H9 (cell line): ENCODE measurements at regions not wholly inside any gene's neighbourhood (a gene's known extent, or its start where the extent isn't known, plus 50 kb on each side); places are given as distances from the start of the nearest gene placed in this dataset.

Experiments used
- DNase-seq: peaks from one replicate; pipeline ENCODE4 v3.0.0-alpha.2; 2017
- H2AFZ ChIP-seq: one replicate; pipeline ENCODE4 v1.6.1; 2013; ENCODE audit warnings: mild to moderate bottlenecking, low read length, control low read depth, moderate library complexity
- H2AK5ac ChIP-seq: 2 replicates; pipeline ENCODE4 v1.6.1; 2013; ENCODE audit warnings: low read length, control low read depth, mixed read lengths; ENCODE audit not compliant: insufficient read length
- H2BK120ac ChIP-seq: one replicate; pipeline ENCODE4 v1.6.1; 2013; ENCODE audit warnings: low read depth, mild to moderate bottlenecking, low read length, control low read depth, inconsistent platforms; ENCODE audit not compliant: poor library complexity, severe bottlenecking
- H2BK12ac ChIP-seq: 2 replicates; pipeline ENCODE4 v1.6.1; 2013; ENCODE audit warnings: low read length, control low read depth, mixed read lengths, low read depth; ENCODE audit not compliant: insufficient read length
- H2BK15ac ChIP-seq: 2 replicates; pipeline ENCODE4 v1.6.1; 2013; ENCODE audit warnings: low read depth, low read length, control low read depth
- H2BK20ac ChIP-seq: one replicate; pipeline ENCODE4 v1.6.1; 2013; ENCODE audit warnings: low read depth, mild to moderate bottlenecking, low read length, control low read depth, inconsistent platforms; ENCODE audit not compliant: poor library complexity, severe bottlenecking
- H2BK5ac ChIP-seq: 2 replicates; pipeline ENCODE4 v1.6.1; 2013; ENCODE audit warnings: low read length, control low read depth, mixed read lengths; ENCODE audit not compliant: insufficient read length
- H3K14ac ChIP-seq: 2 replicates; pipeline ENCODE4 v1.6.1; 2013; ENCODE audit warnings: low read length, control low read depth; ENCODE audit not compliant: insufficient read depth
- H3K18ac ChIP-seq: 2 replicates; pipeline ENCODE4 v1.6.1; 2013; ENCODE audit warnings: low read depth, mild to moderate bottlenecking, mixed read lengths, low read length, control low read depth; ENCODE audit not compliant: insufficient read length
- H3K23ac ChIP-seq: 2 replicates; pipeline ENCODE4 v1.6.1; 2013; ENCODE audit warnings: low read length, control low read depth, mixed read lengths, low read depth; ENCODE audit not compliant: insufficient read length
- H3K23me2 ChIP-seq: 2 replicates; pipeline ENCODE4 v1.6.1; 2013; ENCODE audit warnings: low read depth, mild to moderate bottlenecking, mixed read lengths, low read length, control low read depth; ENCODE audit not compliant: insufficient read length, poor library complexity, severe bottlenecking
- H3K27ac ChIP-seq: 2 replicates; pipeline ENCODE4 v1.5.1; 2013; ENCODE audit warnings: low read length, control low read depth, mixed read lengths, low read depth; ENCODE audit not compliant: insufficient read length
- H3K27me3 ChIP-seq: 2 replicates; pipeline ENCODE4 v1.6.1; 2013; ENCODE audit warnings: low read length, control low read depth, inconsistent platforms; ENCODE audit not compliant: insufficient read depth
- H3K4ac ChIP-seq: 2 replicates; pipeline ENCODE4 v1.6.1; 2013; ENCODE audit warnings: low read depth, mild to moderate bottlenecking, control low read depth, inconsistent platforms, low read length, moderate library complexity
- H3K4me1 ChIP-seq: 2 replicates; pipeline ENCODE4 v1.6.1; 2013; ENCODE audit warnings: low read length, control low read depth, inconsistent platforms; ENCODE audit not compliant: insufficient read depth
- H3K4me2 ChIP-seq: 2 replicates; pipeline ENCODE4 v1.6.1; 2013; ENCODE audit warnings: low read length, control low read depth, mixed read lengths; ENCODE audit not compliant: insufficient read length, insufficient read depth
- H3K56ac ChIP-seq: 2 replicates; pipeline ENCODE4 v1.6.1; 2013; ENCODE audit warnings: low read depth, mild to moderate bottlenecking, mixed read lengths, low read length, control low read depth; ENCODE audit not compliant: insufficient read length
- H3K79me1 ChIP-seq: 2 replicates; pipeline ENCODE4 v1.6.1; 2013; ENCODE audit warnings: low read depth, mild to moderate bottlenecking, moderate library complexity, low read length, control low read depth, inconsistent platforms; ENCODE audit not compliant: insufficient read depth, poor library complexity, severe bottlenecking
- H3K79me2 ChIP-seq: 2 replicates; pipeline ENCODE4 v1.6.1; 2013; ENCODE audit warnings: low read length, control low read depth, inconsistent platforms; ENCODE audit not compliant: insufficient read depth
- H3K9ac ChIP-seq: 2 replicates; pipeline ENCODE4 v1.6.1; 2013; ENCODE audit warnings: low read length, control low read depth, mixed read lengths; ENCODE audit not compliant: insufficient read length; ENCODE audit errors: extremely low read depth
- H3K9me3 ChIP-seq: one replicate; pipeline ENCODE4 v1.6.1; 2013; ENCODE audit warnings: low read depth, low read length, inconsistent platforms; ENCODE audit not compliant: control insufficient read depth
- H3T11ph ChIP-seq: one replicate; pipeline ENCODE4 v1.6.1; 2013; ENCODE audit warnings: mild to moderate bottlenecking, low read length, control low read depth, inconsistent platforms
- H4K20me1 ChIP-seq: one replicate; pipeline ENCODE4 v1.6.1; 2013; ENCODE audit not compliant: control insufficient read depth, insufficient read length, insufficient read depth
- H4K5ac ChIP-seq: 2 replicates; pipeline ENCODE4 v1.6.1; 2013; ENCODE audit warnings: low read depth, mild to moderate bottlenecking, mixed read lengths, low read length, control low read depth; ENCODE audit not compliant: insufficient read length
- H4K8ac ChIP-seq: replicated peaks from 2 replicates; pipeline ENCODE4 v1.6.1; 2013; ENCODE audit warnings: low read length, control low read depth, mixed read lengths, low read depth; ENCODE audit not compliant: insufficient read length
- H4K91ac ChIP-seq: 2 replicates; pipeline ENCODE4 v1.6.1; 2013; ENCODE audit warnings: low read depth, mild to moderate bottlenecking, moderate library complexity, mixed read lengths, low read length, control low read depth; ENCODE audit not compliant: insufficient read length
- H3K27ac Mint-ChIP-seq, 3 experiments: 2 replicates in 2 of 3; 3 replicates in 1 of 3; pipeline ENCODE4 v1.8.0; 2020 to 2021; ENCODE audit warnings: mixed read lengths in 3 of 3, mild to moderate bottlenecking in 1 of 3, moderate library complexity in 1 of 3
- H3K27me3 Mint-ChIP-seq: 2 replicates; pipeline ENCODE4 v1.8.0; 2021; ENCODE audit warnings: low read depth, mild to moderate bottlenecking, moderate library complexity, mixed read lengths
- H3K36me3 Mint-ChIP-seq, 3 experiments: 2 replicates in 2 of 3; 3 replicates in 1 of 3; pipeline ENCODE4 v1.8.0; 2020 to 2021; ENCODE audit warnings: low read depth in 3 of 3, mixed read lengths in 3 of 3; ENCODE audit not compliant: insufficient read depth in 1 of 3
- H3K4me1 Mint-ChIP-seq, 2 experiments: 2 replicates each; pipeline ENCODE4 v1.8.0; 2020; ENCODE audit warnings: mixed read lengths in 2 of 2
- H3K4me3 Mint-ChIP-seq, 2 experiments: 2 replicates in 1 of 2; 3 replicates in 1 of 2; pipeline ENCODE4 v1.8.0; 2020 to 2021; ENCODE audit warnings: mild to moderate bottlenecking in 2 of 2, mixed read lengths in 2 of 2, moderate library complexity in 1 of 2
- H3K9me3 Mint-ChIP-seq, 2 experiments: 2 replicates in 1 of 2; 3 replicates in 1 of 2; pipeline ENCODE4 v1.8.0; 2020; ENCODE audit warnings: mild to moderate bottlenecking in 2 of 2, mixed read lengths in 2 of 2, moderate library complexity in 1 of 2
- CTCF ChIP-seq: fragments of 200-600 bp; sonication (generic); conservative IDR thresholded peaks from 3 replicates; pipeline ENCODE4 v1.8.0; 2021; ENCODE audit warnings: antibody characterized with exemption, mild to moderate bottlenecking

GRCh38 chr3:67090474-67090873 lies 92.4 kb downstream of the KBTBD8 start:
- H3K79me2 ChIP-seq, result no peaks in the 10 kb centered on the region
- Mint-ChIP-seq H3K36me3 (no peaks in the 10 kb centered on the region), H3K27ac (no peak overlapping the region; a peak in 1 of 7 replicates), H3K9me3 (peaks cover 3% of the 10 kb centered on the region in 2 experiments; a peak in 3 of 5 replicates), H3K4me3 (no peak overlapping the region), H3K4me1 (peaks cover 0 to 9% of the 10 kb centered on the region in 2 experiments; a peak in 2 of 4 replicates), H3K27me3 (no peaks in the 10 kb centered on the region)
- H3K27me3 ChIP-seq, result no peaks in the 10 kb centered on the region
- no peak overlapping the region for H3K27ac ChIP-seq
- no peak overlapping the region for H4K91ac ChIP-seq
- no peak overlapping the region for H2AK5ac ChIP-seq
- no peak overlapping the region for H2BK12ac ChIP-seq
- no peak overlapping the region for H4K5ac ChIP-seq
- H3K79me1 ChIP-seq, result no peaks in the 10 kb centered on the region
- H3K4me2 ChIP-seq, result no peak overlapping the region
- no peaks in the 10 kb centered on the region for H3K9me3 ChIP-seq
- H3K56ac ChIP-seq, result no peak overlapping the region
- no peak overlapping the region for H2BK120ac ChIP-seq
- no peak overlapping the region for H2BK15ac ChIP-seq
- H3T11ph ChIP-seq, result no peak overlapping the region
- DNase-seq, result no peak
- no peak overlapping the region for H3K4ac ChIP-seq
- no peak overlapping the region for H2BK5ac ChIP-seq
- no peak overlapping the region for H3K23ac ChIP-seq
- H3K14ac ChIP-seq, result no peak overlapping the region
- H3K18ac ChIP-seq, result no peak overlapping the region
- H2BK20ac ChIP-seq, result no peak overlapping the region
- H4K20me1 ChIP-seq, result no peaks in the 10 kb centered on the region
- H3K9ac ChIP-seq, result no peak overlapping the region
- H3K4me1 ChIP-seq, result peaks cover 2% of the 10 kb centered on the region; the same call in 1 of the 2 replicates
- no peak overlapping the region for H2AFZ ChIP-seq
- H3K23me2 ChIP-seq, result no peaks in the 10 kb centered on the region
- TF ChIP-seq CTCF, result no peak
- H4K8ac ChIP-seq, result no peak overlapping the region
